Spleen (tissue), 11 donors: ENCODE measurements at regions not wholly inside any gene's neighbourhood (a gene's known extent, or its start where the extent isn't known, plus 50 kb on each side); places are given as distances from the start of the nearest gene placed in this dataset.

ENCODE experiments used
- DNase-seq: peaks from one replicate; pipeline ENCODE4 v3.0.0-alpha.2; 2020
- H3K27ac ChIP-seq, 8 donors: fragments of 200-600 bp; sonication (generic) in 7 of 8; 1 replicate in 4 of 8; 2 replicates in 4 of 8; pipeline versions ENCODE4 v1.5.0 to v1.8.0; 2016 to 2021; ENCODE audit warnings: inconsistent platforms in 4 of 8, mild to moderate bottlenecking in 4 of 8, moderate library complexity in 1 of 8
- H3K27me3 ChIP-seq, 7 donors: fragments of 200-600 bp; sonication (generic) in 6 of 7; replicated peaks in 1 of 7; 1 replicate in 4 of 7; 2 replicates in 3 of 7; pipeline versions ENCODE4 v1.5.0 to v1.8.0; 2016 to 2021; ENCODE audit warnings: inconsistent platforms in 3 of 7, mild to moderate bottlenecking in 1 of 7
- H3K36me3 ChIP-seq, 6 donors: fragments of 200-600 bp; sonication (generic) in 5 of 6; 1 replicate in 4 of 6; 2 replicates in 2 of 6; pipeline versions ENCODE4 v1.5.0 to v1.8.0; 2016 to 2021; ENCODE audit warnings: inconsistent platforms in 2 of 6
- H3K4me1 ChIP-seq, 6 donors: fragments of 200-600 bp; sonication (generic) in 5 of 6; 1 replicate in 3 of 6; 2 replicates in 3 of 6; pipeline versions ENCODE4 v1.5.0 to v1.8.0; 2016 to 2021; ENCODE audit warnings: inconsistent platforms in 3 of 6
- H3K4me3 ChIP-seq, 8 donors: fragments of 200-600 bp; sonication (generic) in 7 of 8; 1 replicate in 4 of 8; 2 replicates in 4 of 8; pipeline versions ENCODE4 v1.5.0 to v1.8.0; 2016 to 2021; ENCODE audit warnings: inconsistent platforms in 4 of 8, mild to moderate bottlenecking in 4 of 8, moderate library complexity in 2 of 8
- H3K9me3 ChIP-seq, 8 donors: fragments of 200-600 bp; sonication (generic) in 7 of 8; 1 replicate in 4 of 8; 2 replicates in 4 of 8; pipeline versions ENCODE4 v1.5.0 to v1.8.0; 2016 to 2021; ENCODE audit warnings: inconsistent platforms in 4 of 8
- CTCF ChIP-seq, 11 experiments: fragments of 200-600 bp in 7 of 11; fragments of 450-650 bp in 4 of 11; sonication (generic) in 4 of 11; IDR thresholded peaks in 8 of 11; conservative IDR thresholded peaks in 3 of 11; 1 replicate in 7 of 11; 2 replicates in 4 of 11; pipeline versions ENCODE4 v1.4.0 to v1.8.0; 2016 to 2021; ENCODE audit warnings: antibody characterized with exemption in 11 of 11, inconsistent platforms in 4 of 11, mild to moderate bottlenecking in 1 of 11
- POLR2A ChIP-seq, 3 donors: fragments of 450-650 bp; IDR thresholded peaks; one replicate each; pipeline ENCODE4 v1.5.1; 2017; ENCODE audit warnings: antibody characterized with exemption in 3 of 3, mild to moderate bottlenecking in 1 of 3
- POLR2AphosphoS5 ChIP-seq, 3 donors: sonication (generic); formaldehyde crosslinking; IDR thresholded peaks; one replicate each; pipeline ENCODE4 v1.5.1; 2017; ENCODE audit warnings: antibody characterized with exemption in 3 of 3
- WGBS, 5 donors: extraction: QIAGEN DNeasy Blood & Tissue Kit in 3 of 5; methylation state at CpG; one replicate each; pipeline versions ENCODE4 v1.1.5 to v1.1.7; 2013 to 2018; 5-methylcytosine and 5-hydroxymethylcytosine counted together
- intact Hi-C: fragments of 100-400 bp; cut with DNase I; formaldehyde crosslinking; loops from one replicate; pipeline ENCODE4 v1.15.0; 2023; ENCODE audit warnings: low total_unique reads
- donor health status: healthy with polysubstance abuse.
- donor health status: DM: no; HTN: no; CAD: no; lungs with moderate emphysema.
- donor health status: DM: no; HTN: no; CAD: no.
- donor health status: Bipolar disorder and iron deficiency.
- donor health status: healthy.
- donor health status: DM: no; HTN: no; CAD: no.
- donor health status: DM: yes; HTN: yes; CAD: no.

GRCh38 chr2:156673333-156673615 lies 237.1 kb downstream of the GPD2 start:
- no peaks in the 10 kb centered on the region for H3K27me3 ChIP-seq
- no peak overlapping the region for H3K4me3 ChIP-seq
- no peaks in the 10 kb centered on the region for H3K4me1 ChIP-seq
- WGBS, 5 donors = 62 to 77% (median 71%) methylated on average over 2 of the region's 2 CpGs
- H3K9me3 ChIP-seq = peaks cover 0 to 5% (median 5%) of the 10 kb centered on the region in 8 donors
- intact Hi-C loops = no loop called here
- no peaks in the 10 kb centered on the region for H3K36me3 ChIP-seq
- no peak for TF ChIP-seq POLR2A (IDR thresholded peaks at IDR 0.05)
- TF ChIP-seq CTCF (IDR thresholded peaks at IDR 0.05 in 8 of 11, conservative IDR thresholded peaks at IDR 0.05 in 3 of 11) = no peak
- no peak for TF ChIP-seq POLR2AphosphoS5 (IDR thresholded peaks at IDR 0.05)
- no peak for DNase-seq
- no peak overlapping the region for H3K27ac ChIP-seq

DNA sequence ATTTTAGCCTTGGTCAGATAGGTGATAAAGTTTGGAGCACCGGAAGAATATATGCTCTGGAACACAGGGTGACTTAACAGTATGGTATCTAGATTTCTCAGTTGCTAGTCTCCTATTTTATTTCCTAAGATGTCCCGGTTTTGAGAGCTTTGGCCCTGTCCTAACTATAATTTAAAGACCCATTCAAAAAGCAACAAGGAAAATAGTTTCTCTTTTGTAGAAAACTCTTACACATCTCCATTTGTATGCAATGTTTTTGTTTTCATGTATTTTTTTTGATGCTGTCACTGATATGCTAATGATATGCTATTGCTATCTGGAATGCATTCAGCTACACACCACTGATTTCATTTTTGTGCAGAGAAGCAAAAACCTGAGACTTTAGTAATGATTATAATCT lies 237.8 kb downstream of the GPD2 start:
- 80 to 86% (median 82%) methylated on average over 2 of the region's 2 CpGs for WGBS, 5 donors
- H3K27ac ChIP-seq = no peak overlapping the region
- H3K9me3 ChIP-seq = peaks cover 0 to under 1% (median 0%) of the 10 kb centered on the region in 8 donors
- no peak for DNase-seq
- TF ChIP-seq POLR2AphosphoS5 (IDR thresholded peaks at IDR 0.05) = no peak
- TF ChIP-seq POLR2A (IDR thresholded peaks at IDR 0.05) = no peak
- TF ChIP-seq CTCF (IDR thresholded peaks at IDR 0.05 in 8 of 11, conservative IDR thresholded peaks at IDR 0.05 in 3 of 11) = no peak
- no peaks in the 10 kb centered on the region for H3K27me3 ChIP-seq
- no peak overlapping the region for H3K4me3 ChIP-seq
- intact Hi-C loops = no loop called here
- H3K36me3 ChIP-seq = no peaks in the 10 kb centered on the region
- H3K4me1 ChIP-seq = no peaks in the 10 kb centered on the region

GRCh38 chr2:156675896-156676295 lies 239.7 kb downstream of the GPD2 start:
- intact Hi-C loops = no loop called here
- TF ChIP-seq POLR2A (IDR thresholded peaks at IDR 0.05) (no peak), POLR2AphosphoS5 (IDR thresholded peaks at IDR 0.05) (no peak), CTCF (IDR thresholded peaks at IDR 0.05 in 8 of 11, conservative IDR thresholded peaks at IDR 0.05 in 3 of 11) (no peak)
- no peaks in the 10 kb centered on the region for H3K9me3 ChIP-seq
- H3K4me1 ChIP-seq = no peaks in the 10 kb centered on the region
- H3K4me3 ChIP-seq = no peak overlapping the region
- no peak overlapping the region for H3K27ac ChIP-seq
- no peaks in the 10 kb centered on the region for H3K27me3 ChIP-seq
- H3K36me3 ChIP-seq = no peaks in the 10 kb centered on the region
- 76 to 87% (median 78%) methylated on average over 3 of the region's 3 CpGs for WGBS, 5 donors
- no peak for DNase-seq

GRCh38 chr2:156679820-156680219 lies 243.6 kb downstream of the GPD2 start:
- H3K27me3 ChIP-seq = no peaks in the 10 kb centered on the region
- 75 to 91% (median 81%) methylated on average over 2 of the region's 2 CpGs for WGBS, 5 donors
- no peak for DNase-seq
- no peak overlapping the region for H3K27ac ChIP-seq
- intact Hi-C loops = no loop called here
- TF ChIP-seq CTCF (IDR thresholded peaks at IDR 0.05 in 8 of 11, conservative IDR thresholded peaks at IDR 0.05 in 3 of 11) = no peak
- no peak for TF ChIP-seq POLR2AphosphoS5 (IDR thresholded peaks at IDR 0.05)
- no peak for TF ChIP-seq POLR2A (IDR thresholded peaks at IDR 0.05)
- H3K36me3 ChIP-seq = no peaks in the 10 kb centered on the region
- H3K9me3 ChIP-seq = no peaks in the 10 kb centered on the region
- no peaks in the 10 kb centered on the region for H3K4me1 ChIP-seq
- no peak overlapping the region for H3K4me3 ChIP-seq
